Endothelial cell of umbilical vein (primary cell): ENCODE measurements at regions not wholly inside any gene's neighbourhood (a gene's known extent, or its start where the extent isn't known, plus 50 kb on each side); places are given as distances from the start of the nearest gene placed in this dataset.

ENCODE experiments used
- BruUV-seq: library from RNA; stranded (reverse); fragments of 400-500 nt; replicated peaks from 2 replicates; lab custom pipeline; 2021; lab: Mats Ljungman, UMichigan
- CTCF ChIA-PET: fragments of 300-600, 350-600 bp; sonication (Branson Sonifier 250); formaldehyde crosslinking; loops from one replicate; lab custom pipeline; 2021; ENCODE audit warnings: antibody characterized with exemption, inconsistent platforms; lab: Charles Lee
- POLR2A ChIA-PET: fragments of 300-600, 350-600 bp; sonication (Branson Sonifier 250); formaldehyde crosslinking; loops from one replicate; lab custom pipeline; 2021; ENCODE audit warnings: antibody characterized with exemption, inconsistent platforms; lab: Charles Lee
- DNase-seq: peaks from one replicate; pipeline ENCODE4 v3.0.0-alpha.2; 2011; ENCODE audit warnings: low read depth, low spot score
- FAIRE-seq: peaks from 2 replicates; lab custom pipeline; 2011; peaks lifted over from hg19 to GRCh38; lab: Jason Lieb, UNC
- H2AFZ ChIP-seq: 2 replicates; pipeline ENCODE4 v1.6.0; 2012; ENCODE audit warnings: low read depth, low read length, control low read depth, inconsistent platforms
- H3K27ac ChIP-seq: 2 replicates; pipeline ENCODE4 v1.5.1; 2011; ENCODE audit warnings: low read depth, mild to moderate bottlenecking, control low read depth, low read length, moderate library complexity; ENCODE audit not compliant: insufficient read depth
- H3K27me3 ChIP-seq, 2 experiments: 2 replicates each; pipeline versions ENCODE4 v1.6.0 to v1.6.1; 2011; ENCODE audit warnings: low read length in 2 of 2, mixed read lengths in 1 of 2; ENCODE audit not compliant: control insufficient read depth in 2 of 2, insufficient read depth in 2 of 2
- H3K36me3 ChIP-seq, 2 experiments: 2 replicates in 1 of 2; 3 replicates in 1 of 2; pipeline ENCODE4 v1.5.1; 2011; ENCODE audit warnings: low read length in 2 of 2, mild to moderate bottlenecking in 1 of 2, moderate library complexity in 1 of 2; ENCODE audit not compliant: control insufficient read depth in 2 of 2, insufficient read depth in 2 of 2; ENCODE audit errors: extremely low read depth in 1 of 2
- H3K4me1 ChIP-seq: 3 replicates; pipeline ENCODE4 v1.5.1; 2011; ENCODE audit warnings: mild to moderate bottlenecking, low read length; ENCODE audit not compliant: control insufficient read depth, insufficient read depth; ENCODE audit errors: extremely low read depth
- H3K4me2 ChIP-seq: 2 replicates; pipeline ENCODE4 v1.6.1; 2011; ENCODE audit warnings: low read length, control low read depth, mixed read lengths; ENCODE audit not compliant: insufficient read depth
- H3K4me3 ChIP-seq, 3 experiments: fragments of 200-600 bp in 1 of 3; sonication (generic), shearing (Covaris generic) in 1 of 3; replicated peaks in 1 of 3; 2 replicates each; pipeline ENCODE4 v1.5.1; 2011 to 2016; ENCODE audit warnings: control low read depth in 3 of 3, low read length in 3 of 3, mild to moderate bottlenecking in 2 of 3, inconsistent platforms in 1 of 3, low read depth in 1 of 3, moderate library complexity in 1 of 3; ENCODE audit not compliant: insufficient read depth in 1 of 3
- H3K79me2 ChIP-seq: 2 replicates; pipeline ENCODE4 v1.6.0; 2012; ENCODE audit warnings: low read length, inconsistent platforms; ENCODE audit not compliant: control insufficient read depth, insufficient read depth
- H3K9ac ChIP-seq: replicated peaks from 2 replicates; pipeline ENCODE3; 2011; ENCODE audit warnings: low read length, control low read depth; ENCODE audit not compliant: insufficient read depth; ENCODE audit errors: extremely low read depth
- H3K9me1 ChIP-seq: replicated peaks from 3 replicates; pipeline ENCODE4 v1.6.0; 2011; ENCODE audit warnings: mild to moderate bottlenecking, low read length; ENCODE audit not compliant: control insufficient read depth, insufficient read depth; ENCODE audit errors: extremely low read depth
- H3K9me3 ChIP-seq: replicated peaks from 2 replicates; pipeline ENCODE4 v1.5.1; 2012; ENCODE audit warnings: low read length, inconsistent platforms; ENCODE audit not compliant: control insufficient read depth, insufficient read depth
- H4K20me1 ChIP-seq: replicated peaks from 2 replicates; pipeline ENCODE3; 2011; ENCODE audit warnings: mild to moderate bottlenecking, low read length; ENCODE audit not compliant: control insufficient read depth, insufficient read depth; ENCODE audit errors: extremely low read depth
- EZH2 ChIP-seq: IDR thresholded peaks from 2 replicates; pipeline ENCODE4 v1.6.1; 2012; ENCODE audit warnings: borderline replicate concordance, low read depth, mild to moderate bottlenecking, moderate library complexity, low read length, inconsistent platforms; ENCODE audit not compliant: severe bottlenecking
- FOS ChIP-seq: IDR thresholded peaks from 2 replicates; pipeline ENCODE4 v1.6.1; 2011; ENCODE audit warnings: mild to moderate bottlenecking, low read length, moderate library complexity, borderline replicate concordance; ENCODE audit not compliant: insufficient read depth
- GATA2 ChIP-seq: IDR thresholded peaks from 2 replicates; pipeline ENCODE4 v1.7.0; 2011; ENCODE audit warnings: low read depth, mild to moderate bottlenecking, moderate library complexity, mixed read lengths, low read length; ENCODE audit not compliant: insufficient read length, insufficient read depth
- JUN ChIP-seq: IDR thresholded peaks from 2 replicates; pipeline ENCODE4 v1.6.1; 2011; ENCODE audit warnings: borderline replicate concordance, low read depth; ENCODE audit not compliant: insufficient read length, insufficient read depth
- MYC ChIP-seq: IDR thresholded peaks from one replicate; pipeline ENCODE4 v1.6.1; 2011; ENCODE audit warnings: mild to moderate bottlenecking, low read depth, low read length
- POLR2A ChIP-seq: IDR thresholded peaks from 2 replicates; pipeline ENCODE4 v1.6.1; 2012; ENCODE audit warnings: low read depth, mild to moderate bottlenecking, control low read depth, low read length
- POLR2AphosphoS5 ChIP-seq: IDR thresholded peaks from 2 replicates; pipeline ENCODE4 v1.6.1; 2012; ENCODE audit warnings: low read depth, mild to moderate bottlenecking, control low read depth, low read length, moderate library complexity; ENCODE audit not compliant: insufficient read depth
- dilution Hi-C: fragments of 300-500 bp; cut with MboI; formaldehyde crosslinking; loops from one replicate; pipeline ENCODE4 v1.15.0; 2019; ENCODE audit warnings: low sequenced_read_pairs; ENCODE audit not compliant: extremely low pct_ligation_motif_present
- intact Hi-C: fragments of 100-400 bp; cut with micrococcal nuclease; formaldehyde crosslinking; loops from one replicate; pipeline ENCODE4 v1.10.0; 2022
- TF ChIP-seq, protein P1 (sequence below), 2 donors: IDR thresholded peaks; 1 replicate in 1 of 2; 2 replicates in 1 of 2; pipeline ENCODE4 v1.5.1; 2011; ENCODE audit warnings: low read length in 2 of 2, mild to moderate bottlenecking in 2 of 2, moderate library complexity in 2 of 2, control low read depth in 1 of 2, inconsistent platforms in 1 of 2, low read depth in 1 of 2; ENCODE audit not compliant: insufficient read depth in 1 of 2; ENCODE audit errors: extremely low read depth in 1 of 2
- TF ChIP-seq, protein P2 (sequence below): IDR thresholded peaks from 2 replicates; pipeline ENCODE4 v1.6.1; 2011; ENCODE audit not compliant: insufficient read depth, insufficient read length

DNA sequence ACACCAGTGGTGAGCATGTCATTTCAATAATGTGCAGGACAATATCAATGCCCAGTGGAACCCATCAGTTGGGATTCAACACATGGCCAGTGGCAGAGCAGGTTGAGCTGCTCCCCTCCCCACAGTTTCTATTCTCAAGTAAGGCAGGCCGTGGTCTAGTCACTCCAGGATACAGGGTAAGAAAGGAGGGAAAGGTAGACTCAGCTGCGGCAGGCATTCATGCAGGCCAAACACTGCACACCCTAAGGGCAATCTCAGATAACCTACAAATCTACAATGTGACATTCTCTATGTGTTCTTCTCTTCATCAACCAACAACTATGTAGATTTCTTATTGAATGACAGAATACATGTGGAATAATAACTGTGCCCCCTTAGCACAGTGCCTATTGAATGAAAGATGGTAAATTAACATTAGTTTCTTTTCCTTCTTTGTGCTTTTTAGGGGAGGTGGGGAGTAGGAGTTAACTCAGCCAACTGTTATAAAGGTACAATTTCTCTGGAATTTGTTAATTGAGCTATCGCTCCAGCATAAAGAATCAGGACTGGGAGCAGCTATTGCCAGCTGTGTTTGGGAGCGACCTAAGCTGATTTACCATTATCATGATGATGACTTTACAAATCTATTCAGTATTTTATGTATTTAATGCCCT, 89.7 kb downstream of the FAM50B start:
- Histone ChIP-seq H3K4me3 (no peak overlapping the region), H4K20me1 (no peaks in the 10 kb centered on the region), H3K9me3 (no peaks in the 10 kb centered on the region), H3K27ac (no peak overlapping the region), H3K4me2 (no peak overlapping the region), H3K9me1 (no peaks in the 10 kb centered on the region), H3K79me2 (no peaks in the 10 kb centered on the region), H2AFZ (no peak overlapping the region), H3K4me1 (peaks cover 4% of the 10 kb centered on the region), H3K9ac (no peak overlapping the region), H3K36me3 (no peaks in the 10 kb centered on the region), H3K27me3 (peaks cover 0 to 1% of the 10 kb centered on the region in 2 experiments)
- FAIRE-seq (no peak), DNase-seq (no peak)
- ChIA-PET POLR2A (interaction anchor here (0.6 kb wide), 1 partner anchor 444 kb away, joined by 3 read pairs; no protein-coding TSS in a partner anchor), CTCF (interaction anchor here (0.9 to 2.3 kb wide), 4 partner anchors 13 to 90 kb away, joined by 3 to 10 read pairs (median 3); partner anchors contain the start of gene FAM50B)
- no TSS peak for BruUV-seq
- dilution Hi-C loops (no loop called here), intact Hi-C loops (no loop called here)
- TF ChIP-seq FOS (no peak), JUN (no peak), GATA2 (no peak), POLR2AphosphoS5 (no peak), POLR2A (no peak), MYC (no peak), EZH2 (no peak)
- TF ChIP-seq, protein P1, sequence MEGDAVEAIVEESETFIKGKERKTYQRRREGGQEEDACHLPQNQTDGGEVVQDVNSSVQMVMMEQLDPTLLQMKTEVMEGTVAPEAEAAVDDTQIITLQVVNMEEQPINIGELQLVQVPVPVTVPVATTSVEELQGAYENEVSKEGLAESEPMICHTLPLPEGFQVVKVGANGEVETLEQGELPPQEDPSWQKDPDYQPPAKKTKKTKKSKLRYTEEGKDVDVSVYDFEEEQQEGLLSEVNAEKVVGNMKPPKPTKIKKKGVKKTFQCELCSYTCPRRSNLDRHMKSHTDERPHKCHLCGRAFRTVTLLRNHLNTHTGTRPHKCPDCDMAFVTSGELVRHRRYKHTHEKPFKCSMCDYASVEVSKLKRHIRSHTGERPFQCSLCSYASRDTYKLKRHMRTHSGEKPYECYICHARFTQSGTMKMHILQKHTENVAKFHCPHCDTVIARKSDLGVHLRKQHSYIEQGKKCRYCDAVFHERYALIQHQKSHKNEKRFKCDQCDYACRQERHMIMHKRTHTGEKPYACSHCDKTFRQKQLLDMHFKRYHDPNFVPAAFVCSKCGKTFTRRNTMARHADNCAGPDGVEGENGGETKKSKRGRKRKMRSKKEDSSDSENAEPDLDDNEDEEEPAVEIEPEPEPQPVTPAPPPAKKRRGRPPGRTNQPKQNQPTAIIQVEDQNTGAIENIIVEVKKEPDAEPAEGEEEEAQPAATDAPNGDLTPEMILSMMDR (IDR thresholded peaks at IDR 0.05; ENCODE audit: extremely low read depth in 1 of 2, insufficient read depth in 1 of 2, low read depth in 1 of 2, low read length in 2 of 2): no peak
- TF ChIP-seq, protein P2, sequence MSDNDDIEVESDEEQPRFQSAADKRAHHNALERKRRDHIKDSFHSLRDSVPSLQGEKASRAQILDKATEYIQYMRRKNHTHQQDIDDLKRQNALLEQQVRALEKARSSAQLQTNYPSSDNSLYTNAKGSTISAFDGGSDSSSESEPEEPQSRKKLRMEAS: no peak
